ENCODE measurements at regions not wholly inside any gene's neighbourhood (a gene's known extent, or its start where the extent isn't known, plus 50 kb on each side); places are given as distances from the start of the nearest gene placed in this dataset.

DNA sequence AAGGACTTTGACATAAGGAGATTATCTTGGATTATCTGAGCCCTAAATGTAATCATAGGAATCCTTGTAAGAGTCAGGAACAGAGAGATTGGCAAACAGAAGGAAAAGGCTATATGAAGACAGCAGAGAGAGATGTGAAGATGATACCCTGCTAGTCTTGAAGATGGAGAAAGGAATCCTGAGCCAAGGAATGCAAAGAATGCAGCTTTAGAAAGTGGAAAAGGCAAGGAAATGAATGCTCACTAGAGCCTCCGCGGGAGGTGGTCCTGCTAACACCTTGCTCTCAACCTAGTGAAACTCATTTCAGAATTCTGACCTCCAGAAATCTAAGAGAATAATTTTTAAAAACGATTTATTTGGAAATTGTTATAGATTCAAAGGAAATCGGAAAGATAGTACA lies 117.1 kb downstream of the TBXT start:
- DNase-seq (ENCODE audit: low spot score) = no peak

DNA sequence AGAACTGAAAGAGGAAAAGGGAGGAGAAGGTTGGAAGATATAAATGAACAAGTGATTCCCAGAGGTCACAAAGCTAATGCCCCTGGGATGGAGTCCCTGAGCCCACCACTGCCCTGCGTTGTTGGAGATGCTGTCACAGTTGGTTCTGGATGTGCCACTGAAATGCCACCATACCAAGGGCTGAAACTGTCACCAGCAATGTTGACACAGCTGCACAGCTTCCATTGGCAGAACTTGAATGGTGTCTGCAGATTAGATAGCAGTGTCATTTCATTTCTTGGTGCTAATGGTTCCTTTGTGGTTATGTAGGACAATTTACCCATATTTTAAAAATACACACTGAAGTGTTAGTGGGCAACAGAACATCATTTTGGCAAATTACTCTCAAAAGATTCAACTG lies 120.7 kb downstream of the TBXT start:
- no peak for DNase-seq (ENCODE audit: low spot score)

DNA sequence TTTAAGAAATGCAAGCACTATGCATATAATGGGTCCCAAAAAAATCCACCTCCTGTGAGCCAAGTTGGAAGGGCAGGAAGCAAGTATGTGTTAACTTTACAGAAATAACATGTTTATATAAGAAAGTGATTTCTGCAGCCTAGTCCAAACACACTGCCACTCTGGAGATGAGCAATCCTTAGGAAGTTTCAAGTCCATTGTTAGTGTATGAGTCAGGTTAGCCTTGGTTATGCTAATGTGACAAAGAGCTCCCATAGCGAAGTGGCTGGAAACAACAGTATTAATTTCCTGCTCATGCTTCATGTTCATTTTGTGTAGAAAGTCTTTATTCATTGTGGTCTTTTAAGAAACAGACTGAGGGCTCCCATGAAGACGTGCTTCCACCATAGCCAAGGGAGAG lies 121.4 kb downstream of the TBXT start:
- peak; percentile 87 for DNase-seq (ENCODE audit: low spot score)

DNA sequence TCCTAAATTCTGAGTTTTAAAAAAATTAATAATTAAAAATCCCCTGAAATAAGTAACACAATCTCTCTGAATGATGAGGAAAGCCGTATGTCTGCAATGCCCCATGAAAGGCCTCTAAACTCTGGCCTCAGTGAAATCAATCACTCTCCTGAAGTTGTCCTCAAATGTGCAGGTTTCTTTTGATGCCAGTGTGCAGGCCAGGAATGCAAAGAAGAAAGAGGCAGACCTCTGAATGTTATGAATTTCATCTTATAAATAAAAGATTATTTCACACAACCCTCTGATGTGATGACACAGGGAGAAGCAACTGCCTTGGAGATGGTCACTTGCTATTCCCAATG lies 121.8 kb downstream of the TBXT start:
- DNase-seq (ENCODE audit: low spot score) = no peak

DNA sequence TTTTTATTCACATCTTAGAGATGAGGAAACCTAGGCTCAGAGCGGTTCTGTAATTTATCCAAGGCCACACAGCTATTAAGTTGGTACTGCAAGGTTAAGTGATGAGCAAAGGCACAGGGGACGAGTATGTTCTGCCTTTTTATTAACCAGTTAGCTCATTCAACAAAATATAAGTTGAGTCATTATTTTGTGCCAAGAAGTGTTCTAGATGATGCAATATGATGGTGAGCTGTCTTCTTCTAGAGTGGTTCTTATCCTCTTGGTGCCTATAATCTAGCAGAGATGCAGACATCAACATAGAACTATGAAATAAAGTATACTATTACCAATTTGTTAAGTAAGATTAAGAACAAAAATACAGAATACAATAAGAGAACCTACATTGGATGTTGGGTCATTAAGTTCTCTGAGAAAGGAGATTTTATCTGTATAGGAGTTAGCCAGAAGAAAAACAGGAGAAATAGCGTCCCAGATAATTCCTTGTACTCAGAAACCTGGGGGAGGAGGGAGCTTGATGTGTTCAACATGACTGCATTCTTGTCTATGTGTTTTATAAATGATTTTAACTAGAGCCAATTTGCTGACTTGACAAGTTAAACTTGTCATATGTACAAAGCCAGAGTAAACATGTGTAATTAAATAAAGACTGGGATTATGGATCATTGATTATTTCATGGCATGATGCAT lies 122.3 kb downstream of the TBXT start:
- no peak for DNase-seq (ENCODE audit: low spot score)

DNA sequence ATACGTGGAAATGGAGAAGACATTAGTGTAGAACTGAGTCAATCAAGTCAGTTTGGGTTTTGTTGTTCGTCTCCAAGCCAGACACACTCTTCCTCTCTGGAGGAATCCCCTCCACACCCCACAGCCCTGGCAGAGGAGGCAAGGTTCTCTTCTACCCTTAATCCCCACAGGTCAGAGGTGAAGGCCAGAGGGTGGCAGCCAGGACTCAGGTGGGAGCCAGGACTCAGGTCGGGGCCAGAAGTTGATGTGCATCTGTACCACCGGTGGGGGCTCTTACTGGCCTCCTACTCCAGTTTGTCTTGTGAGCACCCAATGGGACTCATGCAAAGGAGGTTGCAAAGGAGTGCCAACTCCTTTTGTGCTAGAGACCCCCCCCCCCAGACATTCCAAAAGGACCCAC lies 126.4 kb downstream of the TBXT start:
- DNase-seq (ENCODE audit: low spot score) = no peak

DNA sequence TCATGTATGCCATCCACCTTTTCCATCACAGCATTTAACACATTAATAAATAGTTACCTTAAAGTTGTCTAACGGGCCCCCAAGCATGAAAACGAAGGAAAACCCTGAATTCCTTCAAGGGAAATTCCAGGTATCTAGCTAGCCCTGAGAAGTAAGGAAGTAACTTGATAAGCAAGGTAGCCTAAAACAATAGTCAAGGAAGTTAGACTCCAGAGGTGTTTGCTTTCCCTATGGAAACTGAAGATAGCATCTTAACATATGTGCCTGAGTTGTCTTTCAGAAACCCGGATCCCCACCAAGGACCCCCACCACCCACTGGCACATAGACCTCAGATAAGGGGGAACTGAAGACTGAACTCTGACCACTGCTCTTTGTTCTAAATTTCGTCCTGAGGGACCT lies 127.4 kb downstream of the TBXT start:
- DNase-seq (ENCODE audit: low spot score) = no peak

DNA sequence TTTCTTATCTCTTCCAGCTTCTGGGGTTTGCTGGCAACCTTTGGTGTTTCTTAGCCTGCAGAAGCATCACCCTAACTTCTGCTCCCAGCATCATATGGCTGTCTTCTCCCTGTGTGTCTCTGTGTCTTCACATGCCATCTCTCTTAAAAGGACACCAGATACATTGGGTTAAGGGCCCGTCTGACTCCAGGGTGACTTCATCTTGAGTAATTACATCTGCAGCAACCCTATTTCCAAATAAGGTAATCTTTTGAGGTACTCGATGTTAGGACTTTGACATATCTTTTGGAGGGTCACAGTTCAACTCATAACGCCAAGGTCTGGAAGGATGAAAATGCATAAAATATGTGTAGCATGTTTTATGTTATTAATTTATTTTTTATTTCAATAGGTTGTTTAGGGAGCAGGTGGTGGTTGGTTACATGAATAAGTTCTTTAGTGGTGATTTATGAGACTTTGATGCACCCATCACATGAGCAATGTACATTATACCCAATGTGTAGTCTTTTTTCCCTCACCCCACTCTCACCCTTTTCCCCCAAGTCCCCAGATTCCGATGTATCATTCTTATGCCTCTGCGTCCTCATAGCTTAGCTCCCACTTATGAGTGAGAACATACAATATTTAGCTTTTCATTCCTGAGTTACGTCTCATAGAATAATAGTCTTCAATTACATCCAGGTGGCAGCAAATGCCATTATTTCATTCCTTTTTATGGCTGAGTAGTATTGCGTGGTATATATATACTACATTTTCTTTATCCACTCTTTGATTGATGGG lies 131.1 kb downstream of the TBXT start:
- DNase-seq (ENCODE audit: low spot score) = no peak

DNA sequence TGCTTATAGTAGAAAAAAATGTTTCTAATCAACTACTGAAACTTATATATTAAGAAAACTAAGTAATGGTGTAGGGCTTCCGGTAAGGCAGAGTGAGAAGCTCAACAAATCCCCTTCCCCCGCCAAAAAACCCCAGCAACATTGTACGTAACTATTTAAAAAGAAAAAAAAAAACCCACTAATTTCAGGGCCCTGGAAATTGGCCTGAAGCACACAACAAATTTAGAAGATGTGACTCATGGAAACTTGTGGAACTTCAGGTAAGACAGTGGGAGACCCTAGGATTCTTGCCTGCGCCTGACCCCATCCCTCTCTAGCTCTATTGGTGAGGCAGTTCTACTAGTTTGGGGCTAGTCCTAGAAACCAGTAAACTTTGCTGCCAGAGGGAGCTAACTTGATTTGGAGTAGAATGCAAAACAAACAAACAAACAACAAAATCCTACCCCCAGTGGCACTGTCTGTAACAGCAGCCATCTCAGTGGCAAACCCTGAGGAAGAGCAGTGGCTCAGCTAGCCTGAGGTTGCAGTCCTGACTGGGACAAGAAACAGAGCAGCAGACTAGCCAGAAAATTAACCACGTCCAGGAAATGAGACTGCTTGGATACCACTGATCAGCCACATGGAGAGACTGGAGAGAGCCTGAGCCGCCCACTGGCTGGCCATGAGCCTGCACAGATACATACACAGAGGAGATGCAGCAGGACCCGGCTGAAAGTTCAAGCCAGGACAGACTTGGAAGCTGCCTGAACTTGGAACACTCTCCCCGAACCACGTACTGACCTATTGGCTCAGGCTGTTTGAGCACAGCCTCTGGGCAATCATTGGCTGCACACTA lies 135.1 kb downstream of the TBXT start:
- peak; percentile 71 for DNase-seq (ENCODE audit: low spot score)

DNA sequence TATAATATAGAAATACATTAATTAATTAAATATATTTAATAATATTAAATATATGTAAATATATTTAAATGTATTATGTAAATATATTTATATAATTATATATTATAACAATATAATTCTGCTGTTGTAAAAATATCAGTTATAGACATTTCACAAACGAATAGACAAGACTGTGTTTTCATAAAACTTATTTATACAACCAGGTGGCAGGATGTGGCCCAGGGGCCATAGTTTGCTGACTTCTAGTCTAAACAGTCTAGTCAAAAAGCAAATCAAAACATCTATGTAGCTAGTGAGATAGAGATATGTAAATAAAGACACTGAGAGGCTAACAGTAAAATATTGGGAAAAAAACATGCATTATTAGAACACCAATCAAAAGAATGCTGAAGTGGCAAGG lies 136.4 kb downstream of the TBXT start:
- no peak for DNase-seq (ENCODE audit: low spot score)

DNA sequence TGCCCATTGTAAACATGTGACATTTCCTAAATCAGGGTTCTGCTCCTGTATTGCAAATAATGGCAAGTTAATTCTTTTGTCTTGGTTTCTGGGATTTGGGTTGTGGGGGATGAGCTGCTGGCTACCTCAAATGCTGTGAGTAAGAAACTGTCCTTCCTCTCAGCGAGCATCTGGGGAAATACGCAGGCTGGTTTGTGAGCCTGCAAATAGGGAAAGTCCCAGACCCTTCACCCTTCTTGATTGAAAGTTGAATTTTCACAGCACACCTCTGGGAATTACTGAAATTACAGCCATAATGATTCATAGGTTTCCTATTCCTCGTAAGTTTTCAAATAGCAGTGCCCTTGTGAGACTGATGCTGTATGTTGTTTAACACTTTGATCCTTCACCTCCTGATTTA lies 138.1 kb downstream of the TBXT start:
- DNase-seq (ENCODE audit: low spot score) = no peak

DNA sequence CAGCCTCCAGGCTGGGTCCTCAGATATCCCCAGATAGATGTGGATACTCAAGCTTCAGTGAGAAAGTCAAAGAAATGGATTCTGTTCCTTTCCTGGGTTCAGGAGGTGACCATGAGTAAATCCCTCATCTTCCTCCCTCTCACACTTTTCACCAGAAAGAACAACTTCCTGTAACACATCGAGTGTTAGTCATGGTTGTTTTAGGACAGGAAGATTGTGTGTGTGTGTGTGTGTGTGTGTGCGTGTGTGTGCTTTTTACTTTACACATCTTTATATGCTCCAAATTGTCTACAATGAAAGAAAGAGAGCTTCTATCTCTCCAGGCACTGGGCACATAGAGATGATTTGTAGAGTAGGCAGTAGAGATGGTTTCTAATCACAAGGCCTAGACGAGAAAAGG lies 139.9 kb downstream of the TBXT start:
- no peak for DNase-seq (ENCODE audit: low spot score)

DNA sequence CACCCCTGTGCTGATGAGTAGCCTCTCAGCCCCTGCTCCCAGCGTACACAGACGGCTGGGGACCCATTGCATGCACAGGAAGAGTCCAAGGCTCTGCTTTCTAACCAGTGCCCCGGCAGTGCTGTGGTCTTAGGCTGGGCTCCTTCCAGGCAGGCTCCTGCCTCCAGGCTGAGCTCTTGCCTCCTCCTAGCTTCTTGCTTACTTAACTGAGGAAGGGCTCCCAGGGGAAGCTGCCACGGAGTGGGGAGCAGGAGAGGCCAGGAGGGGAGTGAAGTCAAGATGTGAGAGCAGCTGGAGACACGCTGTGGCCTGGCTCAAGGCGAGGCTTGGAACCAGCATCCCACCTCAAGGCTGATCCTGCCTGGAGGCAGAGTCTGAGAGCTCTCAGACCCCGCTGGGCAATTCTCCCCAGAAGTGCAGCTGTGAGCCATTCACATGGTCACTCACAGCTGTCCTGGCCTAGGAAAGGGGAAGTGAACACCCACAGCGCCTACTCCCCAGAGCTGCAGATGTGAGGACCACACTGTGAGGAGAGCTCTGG lies 141.0 kb downstream of the TBXT start:
- DNase-seq (ENCODE audit: low spot score) = no peak

DNA sequence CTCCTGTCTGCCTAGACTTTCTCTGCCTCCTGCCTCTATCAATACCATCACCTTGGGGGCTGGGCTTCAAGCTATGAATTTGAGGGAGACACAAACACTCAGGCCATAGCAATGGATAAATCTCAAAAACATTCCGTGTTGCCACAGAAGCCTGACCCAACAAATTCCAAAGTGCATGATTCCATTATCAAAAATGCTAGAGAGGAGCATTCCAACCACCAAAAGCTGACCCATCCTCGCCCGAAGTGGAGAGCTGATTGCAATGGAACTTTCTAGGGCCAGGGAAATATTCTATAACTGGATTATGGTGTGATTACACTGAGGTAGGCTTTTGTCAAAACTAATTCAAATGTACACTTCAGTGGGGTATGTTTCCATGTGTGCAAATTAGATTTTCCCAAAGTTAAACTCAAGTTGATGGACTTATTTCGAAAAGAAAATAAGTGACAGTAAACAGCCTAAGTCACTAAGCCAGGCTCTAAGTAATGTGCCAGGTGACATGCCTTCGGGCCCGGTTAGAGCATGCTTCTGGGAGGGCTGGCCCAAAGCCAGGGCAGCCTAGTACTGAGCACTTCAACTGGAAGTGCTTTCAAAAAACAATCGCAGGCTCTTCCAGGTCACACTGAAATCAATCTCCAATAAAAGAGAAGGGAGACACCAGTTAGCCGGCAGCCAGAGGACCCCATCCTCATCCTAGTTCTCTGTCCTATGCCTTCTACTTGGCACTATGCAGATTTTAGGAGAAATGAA lies 142.3 kb downstream of the TBXT start:
- DNase-seq (ENCODE audit: low spot score) = peak; percentile 66

DNA sequence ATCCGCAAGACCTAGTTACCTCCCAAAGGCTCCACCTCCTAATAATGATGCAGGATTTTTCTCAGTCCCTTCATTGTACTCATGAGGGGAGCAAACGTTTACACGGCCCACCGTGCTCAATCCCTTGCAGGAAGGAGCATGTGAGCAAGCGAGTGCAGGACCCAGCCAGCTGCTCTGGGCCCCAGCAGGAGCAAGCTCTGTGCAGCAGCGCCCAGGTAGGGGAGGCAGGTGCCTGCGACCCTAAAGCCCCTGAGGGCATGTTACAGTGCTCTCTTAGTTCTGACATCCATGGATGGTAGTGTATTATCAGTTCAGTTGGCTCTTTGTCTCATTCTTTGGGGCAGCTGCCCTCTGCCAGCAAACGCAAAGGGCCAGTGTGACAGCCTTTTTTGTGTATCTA lies 143.4 kb downstream of the TBXT start:
- no peak for DNase-seq (ENCODE audit: low spot score)

DNA sequence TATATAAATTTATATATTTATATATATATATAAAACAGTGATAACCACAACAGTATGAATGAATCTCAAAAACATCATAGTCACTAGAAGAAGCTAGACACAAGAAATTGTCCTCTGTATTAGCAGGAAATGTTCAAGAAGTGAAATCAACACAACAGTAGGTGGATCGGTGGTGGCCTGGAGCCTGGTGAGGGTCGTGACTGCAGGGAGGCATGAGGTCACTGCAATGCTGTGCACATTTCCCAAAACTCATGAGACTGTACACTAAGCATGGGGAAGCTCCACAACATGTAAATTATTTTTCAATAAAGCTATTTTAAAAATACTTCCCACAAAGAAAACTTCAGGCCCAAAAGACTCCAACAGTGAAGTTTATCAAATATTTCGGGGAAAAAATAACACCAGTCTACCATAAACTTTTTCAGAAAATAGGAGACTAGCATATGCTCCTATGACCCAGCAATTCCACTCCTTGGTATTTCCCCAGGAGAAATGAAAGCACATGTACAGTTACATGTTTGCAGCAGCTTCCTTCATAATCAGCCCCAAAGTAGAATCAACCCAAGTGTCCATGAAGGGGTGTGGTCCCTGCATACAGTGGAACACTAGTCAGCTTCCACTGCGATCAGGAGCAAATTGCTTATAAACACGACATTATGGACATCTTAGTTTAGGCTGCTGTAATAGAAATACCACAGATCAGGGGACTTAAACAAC lies 144.2 kb downstream of the TBXT start:
- no peak for DNase-seq (ENCODE audit: low spot score)

DNA sequence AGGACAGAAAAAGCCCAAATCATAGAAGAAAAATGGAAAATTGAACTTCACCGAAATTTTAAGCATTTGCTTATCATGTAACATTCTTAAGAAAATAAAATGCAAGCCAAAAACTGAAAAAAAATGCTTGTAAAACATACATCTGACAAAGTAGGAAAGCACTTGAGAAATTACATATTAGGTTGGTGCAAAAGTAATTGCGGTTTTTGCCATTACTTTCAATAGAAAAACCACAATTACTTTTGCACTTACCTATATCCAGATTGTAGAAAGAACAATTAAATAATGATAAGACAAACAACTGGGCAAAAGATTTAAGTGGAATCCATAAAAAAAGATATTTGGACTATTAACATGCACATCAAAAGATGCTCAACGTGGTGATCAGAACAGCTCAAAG lies 146.2 kb downstream of the TBXT start:
- DNase-seq (ENCODE audit: low spot score) = no peak

DNA sequence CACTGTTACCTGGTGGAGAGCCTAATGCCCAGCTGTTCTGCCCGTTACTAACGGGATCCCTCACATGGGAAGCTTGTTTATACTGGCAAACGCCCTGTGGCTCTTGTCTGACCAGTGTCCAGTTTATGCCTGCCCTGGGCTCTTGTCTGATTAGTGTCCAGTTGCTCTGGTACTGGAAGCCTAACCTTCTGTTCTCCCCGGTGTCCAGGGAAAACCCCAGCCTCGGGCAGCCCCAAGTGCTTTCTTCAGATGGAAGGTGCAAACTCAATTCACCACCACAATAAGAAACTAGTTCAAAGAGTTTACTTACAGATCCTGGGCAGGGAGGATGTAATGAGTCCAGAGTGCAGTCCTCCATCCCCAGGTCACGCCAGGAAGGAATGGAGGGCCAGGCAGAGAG lies 148.4 kb downstream of the TBXT start:
- no peak for DNase-seq (ENCODE audit: low spot score)

DNA sequence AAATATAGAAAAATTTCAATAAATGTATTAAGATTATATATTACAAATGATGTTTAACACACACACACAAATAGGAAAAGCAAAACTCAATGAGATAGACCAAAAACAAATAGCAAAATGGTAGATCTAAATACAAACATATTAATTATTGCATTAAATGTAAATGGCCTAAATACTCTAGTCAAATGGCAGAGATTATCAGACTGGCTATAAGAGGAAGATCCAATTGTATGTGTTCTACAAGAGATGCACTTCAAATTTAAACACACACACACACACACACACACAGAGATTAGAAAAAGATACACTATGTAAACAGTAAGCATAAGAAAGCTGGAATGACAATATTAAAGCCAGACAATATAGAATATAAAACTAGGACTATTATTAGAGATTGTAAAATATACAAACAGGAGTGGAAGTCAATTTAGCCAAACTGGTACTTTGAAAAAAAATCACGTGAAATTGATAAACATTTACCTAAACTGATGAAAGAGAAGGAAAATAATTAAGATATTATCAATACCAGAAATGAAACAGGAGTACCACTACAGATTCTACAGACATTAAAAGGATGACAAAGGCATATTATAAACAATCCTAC lies 150.5 kb downstream of the TBXT start:
- DNase-seq (ENCODE audit: low spot score) = no peak

DNA sequence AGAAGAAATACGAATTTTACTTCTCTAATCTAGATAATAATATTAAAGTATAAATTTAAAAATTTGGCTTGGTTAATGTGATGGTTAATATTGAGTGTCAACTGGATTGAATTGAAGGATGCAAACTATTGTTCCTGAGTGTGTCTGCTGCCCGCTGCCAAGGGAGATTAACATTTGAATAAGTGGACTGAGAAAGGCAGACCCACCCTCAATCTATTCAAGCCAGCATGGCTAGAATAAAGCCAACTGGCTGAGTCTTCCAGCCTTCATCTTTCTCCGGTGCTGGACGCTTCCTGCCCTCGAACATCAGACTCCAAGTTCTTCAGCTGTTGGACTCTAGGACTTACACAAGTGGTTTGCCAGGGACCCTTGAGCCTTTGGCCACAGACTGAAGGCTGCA lies 152.7 kb downstream of the TBXT start:
- no peak for DNase-seq (ENCODE audit: low spot score)

All from AG08395 (cell line).